SU-DHL-6 (cell line): ENCODE measurements at regions not wholly inside any gene's neighbourhood (a gene's known extent, or its start where the extent isn't known, plus 50 kb on each side); places are given as distances from the start of the nearest gene placed in this dataset.

Source experiments
- CTCF ChIP-seq: fragments of 200-600 bp; sonication (generic); IDR thresholded peaks from one replicate; pipeline ENCODE4 v1.5.1; 2017; ENCODE audit warnings: antibody characterized with exemption, mild to moderate bottlenecking, low read length, moderate library complexity; ENCODE audit not compliant: insufficient read depth, poor library complexity, severe bottlenecking
- EZH2phosphoT487 ChIP-seq: fragments of 200-600 bp; sonication (generic), shearing (Covaris generic); conservative IDR thresholded peaks from 2 replicates; pipeline ENCODE4 v1.6.1; 2018; ENCODE audit warnings: mild to moderate bottlenecking, antibody characterized with exemption, low read length, moderate library complexity, mixed read lengths

DNA sequence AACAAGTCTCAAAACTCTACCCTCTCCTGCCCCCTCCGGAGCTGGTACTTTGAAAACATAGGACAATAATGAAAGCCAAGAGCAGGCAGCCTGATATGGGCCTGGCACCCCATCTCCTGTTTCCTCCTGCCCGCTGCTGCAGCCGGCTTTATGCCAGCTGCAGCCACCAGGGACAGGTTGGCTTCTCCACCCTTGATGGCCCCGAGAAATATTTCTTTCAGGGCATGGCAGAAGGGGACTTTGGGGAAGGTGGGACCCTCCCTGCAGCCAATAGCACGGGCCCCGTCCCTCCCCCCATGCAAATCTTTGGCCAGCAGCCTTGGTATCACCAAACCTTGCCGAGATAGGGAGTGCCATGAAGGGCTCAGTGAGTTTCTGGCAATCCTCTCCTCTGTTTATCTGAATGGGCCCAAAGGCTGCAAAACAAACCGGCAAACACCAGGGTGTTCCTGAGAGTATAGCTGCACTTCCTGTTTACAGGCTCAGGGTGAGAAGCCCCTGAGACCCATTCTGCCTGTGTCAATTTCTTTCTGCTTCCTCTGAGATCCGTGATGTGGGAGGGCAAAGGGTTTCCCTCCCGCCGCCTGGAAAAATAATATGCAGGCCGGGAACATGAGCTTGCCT is 73.4 kb upstream of the BOD1 start:
- TF ChIP-seq CTCF, result no peak
- TF ChIP-seq EZH2phosphoT487, result no peak
